Neural cell (in vitro differentiated cells): ENCODE measurements at regions not wholly inside any gene's neighbourhood (a gene's known extent, or its start where the extent isn't known, plus 50 kb on each side); places are given as distances from the start of the nearest gene placed in this dataset.

Experiments
- H2AFZ ChIP-seq: fragments of 200-600, 300-800 bp; sonication (generic), shearing (Covaris generic); 2 replicates; pipeline ENCODE4 v1.6.0; 2014; ENCODE audit warnings: low read depth, mild to moderate bottlenecking, antibody characterized with exemption, low read length, moderate library complexity
- H3F3A ChIP-seq: fragments of 200-600 bp; shearing (Covaris generic); 2 replicates; pipeline ENCODE4 v1.6.1; 2016; ENCODE audit warnings: mild to moderate bottlenecking, moderate library complexity, mixed read lengths, antibody characterized with exemption, low read length; ENCODE audit not compliant: insufficient read depth, poor library complexity, severe bottlenecking
- H3K27ac ChIP-seq: fragments of 200-600, 300-800 bp; sonication (generic), shearing (Covaris generic); 2 replicates; pipeline ENCODE4 v1.5.1; 2014; ENCODE audit warnings: mild to moderate bottlenecking, low read length, moderate library complexity
- H3K27me3 ChIP-seq: fragments of 300-800, 200-600 bp; sonication (generic), shearing (Covaris generic); 2 replicates; pipeline ENCODE4 v1.6.0; 2014; ENCODE audit warnings: mild to moderate bottlenecking, low read depth, low read length, moderate library complexity; ENCODE audit not compliant: insufficient read depth
- H3K36me3 ChIP-seq: fragments of 300-800, 200-600 bp; sonication (generic), shearing (Covaris generic); 2 replicates; pipeline ENCODE4 v1.5.1; 2014; ENCODE audit warnings: mild to moderate bottlenecking, antibody characterized with exemption, low read length, moderate library complexity; ENCODE audit not compliant: insufficient read depth
- H3K4me2 ChIP-seq: fragments of 300-800, 200-600 bp; sonication (generic), shearing (Covaris generic); 2 replicates; pipeline ENCODE4 v1.6.0; 2014; ENCODE audit warnings: mild to moderate bottlenecking, low read length
- H3K4me3 ChIP-seq: fragments of 300-800, 200-600 bp; sonication (generic), shearing (Covaris generic); 2 replicates; pipeline ENCODE4 v1.5.1; 2014; ENCODE audit warnings: mild to moderate bottlenecking, low read length, moderate library complexity
- H3K79me2 ChIP-seq: fragments of 200-600 bp; shearing (Covaris generic); replicated peaks from 2 replicates; pipeline ENCODE4 v1.6.0; 2014; ENCODE audit warnings: mild to moderate bottlenecking, low read length, moderate library complexity; ENCODE audit not compliant: insufficient read depth
- H3K9ac ChIP-seq: fragments of 300-800, 200-600 bp; sonication (generic), shearing (Covaris generic); 2 replicates; pipeline ENCODE4 v1.6.1; 2016; ENCODE audit warnings: mild to moderate bottlenecking, low read length, mixed read lengths
- H3K9me2 ChIP-seq: fragments of 200-600 bp; shearing (Covaris generic); 2 replicates; pipeline ENCODE4 v1.6.1; 2016; ENCODE audit warnings: mild to moderate bottlenecking, low read length, mixed read lengths; ENCODE audit not compliant: insufficient read depth
- H3K9me3 ChIP-seq: fragments of 200-600, 300-800 bp; sonication (generic), shearing (Covaris generic); 2 replicates; pipeline ENCODE4 v1.6.1; 2016; ENCODE audit warnings: mild to moderate bottlenecking, mixed run types, low read length, moderate library complexity, mixed read lengths
- H4K20me1 ChIP-seq: fragments of 200-600 bp; shearing (Covaris generic); 2 replicates; pipeline ENCODE4 v1.6.1; 2016; ENCODE audit warnings: mild to moderate bottlenecking, mixed run types; ENCODE audit not compliant: insufficient read depth
- CTCF ChIP-seq: fragments of 450-650 bp; IDR thresholded peaks from 2 replicates; pipeline ENCODE4 v1.5.1; 2014; ENCODE audit warnings: antibody characterized with exemption, mild to moderate bottlenecking, moderate library complexity; ENCODE audit not compliant: poor library complexity, severe bottlenecking
- EP300 ChIP-seq: fragments of 450-650 bp; conservative IDR thresholded peaks from 2 replicates; pipeline ENCODE4 v1.6.1; 2014; ENCODE audit warnings: antibody characterized with exemption, mild to moderate bottlenecking, moderate library complexity; ENCODE audit not compliant: poor library complexity, severe bottlenecking
- EZH2 ChIP-seq: fragments of 200-600, 300-800 bp; shearing (Covaris generic), sonication (generic); IDR thresholded peaks from 2 replicates; pipeline ENCODE4 v1.6.1; 2014; ENCODE audit warnings: antibody characterized with exemption, low read length, borderline replicate concordance, mild to moderate bottlenecking; ENCODE audit not compliant: insufficient read depth, poor library complexity, severe bottlenecking
- MXI1 ChIP-seq: fragments of 450-650 bp; conservative IDR thresholded peaks from 2 replicates; pipeline ENCODE4 v1.6.1; 2014; ENCODE audit warnings: antibody characterized with exemption, mild to moderate bottlenecking; ENCODE audit not compliant: poor library complexity, severe bottlenecking
- POLR2AphosphoS5 ChIP-seq: IDR thresholded peaks from 2 replicates; pipeline ENCODE4 v1.6.1; 2012
- RAD21 ChIP-seq: fragments of 450-650 bp; conservative IDR thresholded peaks from 2 replicates; pipeline ENCODE4 v1.6.1; 2014; ENCODE audit warnings: antibody characterized with exemption, mild to moderate bottlenecking, moderate library complexity
- REST ChIP-seq: IDR thresholded peaks from 2 replicates; pipeline ENCODE4 v1.6.1; 2012; ENCODE audit warnings: borderline replicate concordance
- SMC3 ChIP-seq: fragments of 450-650 bp; conservative IDR thresholded peaks from 2 replicates; pipeline ENCODE4 v1.6.1; 2014; ENCODE audit warnings: antibody characterized with exemption, mild to moderate bottlenecking, moderate library complexity; ENCODE audit not compliant: poor library complexity
- TAF1 ChIP-seq: IDR thresholded peaks from 2 replicates; pipeline ENCODE4 v1.6.1; 2012; ENCODE audit warnings: low read depth

DNA sequence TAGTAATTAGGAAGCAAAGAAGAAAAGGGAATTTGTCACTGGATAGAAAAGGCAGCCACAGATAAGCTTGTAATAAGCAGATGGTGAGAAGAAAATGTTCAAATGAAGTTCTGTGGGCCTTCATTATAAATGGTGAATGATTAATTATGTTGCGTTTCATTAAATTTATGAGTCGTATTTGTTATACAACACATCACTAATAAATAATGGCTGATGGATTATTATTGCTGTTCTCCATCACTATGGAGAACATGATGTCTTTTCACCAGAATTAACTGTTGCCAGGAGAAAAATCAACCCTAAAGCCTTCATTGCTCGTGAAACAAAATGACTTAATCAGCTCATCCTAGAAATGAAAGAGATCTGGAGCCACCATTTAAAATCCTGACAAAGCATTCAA lies 158.5 kb downstream of the BTBD3 start (continued):
- no peak for TF ChIP-seq REST

GRCh38 chr20:12077875-12078274 lies 160.2 kb downstream of the BTBD3 start:
- Histone ChIP-seq H3F3A (no peaks in the 10 kb centered on the region), H3K4me3 (no peak overlapping the region), H3K9me2 (no peaks in the 10 kb centered on the region), H3K4me2 (no peak overlapping the region), H3K79me2 (no peaks in the 10 kb centered on the region), H3K27ac (no peak overlapping the region), H3K36me3 (no peaks in the 10 kb centered on the region), H3K9ac (no peak overlapping the region), H3K27me3 (no peaks in the 10 kb centered on the region), H2AFZ (no peak overlapping the region), H4K20me1 (no peaks in the 10 kb centered on the region), H3K9me3 (no peaks in the 10 kb centered on the region)
- no peak for TF ChIP-seq CTCF

GRCh38 chr20:12079490-12079889 lies 161.8 kb downstream of the BTBD3 start:
- no peaks in the 10 kb centered on the region for H3F3A ChIP-seq

More at GRCh38 chr20:12079490-12079889, 161.8 kb downstream of the BTBD3 start:
- Histone ChIP-seq H3K27ac (no peak overlapping the region), H3K9me3 (no peaks in the 10 kb centered on the region), H2AFZ (no peak overlapping the region), H3K79me2 (no peaks in the 10 kb centered on the region), H3K9me2 (no peaks in the 10 kb centered on the region), H3K9ac (no peak overlapping the region), H3K4me2 (no peak overlapping the region), H3K4me3 (no peak overlapping the region), H3K36me3 (no peaks in the 10 kb centered on the region), H3K27me3 (no peaks in the 10 kb centered on the region), H4K20me1 (no peaks in the 10 kb centered on the region)
- TF ChIP-seq EZH2 = no peak
- TF ChIP-seq SMC3 = no peak
- TF ChIP-seq POLR2AphosphoS5 = no peak
- TF ChIP-seq TAF1 = no peak
- TF ChIP-seq REST = no peak
- TF ChIP-seq MXI1 = no peak
- no peak for TF ChIP-seq EP300
- no peak for TF ChIP-seq CTCF
- no peak for TF ChIP-seq RAD21
